Kidney epithelial cell (primary cell): ENCODE measurements at regions not wholly inside any gene's neighbourhood (a gene's known extent, or its start where the extent isn't known, plus 50 kb on each side); places are given as distances from the start of the nearest gene placed in this dataset.

ENCODE experiments used
- DNase-seq: peaks from one replicate; pipeline ENCODE4 v3.0.0-alpha.2; 2010; ENCODE audit warnings: low read depth
- H3K27me3 ChIP-seq: 2 replicates; pipeline ENCODE4 v1.6.0; 2011; ENCODE audit warnings: low read length; ENCODE audit not compliant: control insufficient read depth, insufficient read depth
- H3K36me3 ChIP-seq: 2 replicates; pipeline ENCODE4 v1.5.1; 2011; ENCODE audit warnings: low read length; ENCODE audit not compliant: control insufficient read depth, insufficient read depth
- H3K4me3 ChIP-seq: 2 replicates; pipeline ENCODE4 v1.5.1; 2011; ENCODE audit warnings: low read depth, mild to moderate bottlenecking, control low read depth, low read length
- TF ChIP-seq, protein P1 (sequence below): IDR thresholded peaks from 2 replicates; pipeline ENCODE4 v1.5.1; 2011; ENCODE audit warnings: mild to moderate bottlenecking, moderate library complexity, low read length, control low read depth, inconsistent platforms; ENCODE audit not compliant: insufficient read depth, poor library complexity, severe bottlenecking

DNA sequence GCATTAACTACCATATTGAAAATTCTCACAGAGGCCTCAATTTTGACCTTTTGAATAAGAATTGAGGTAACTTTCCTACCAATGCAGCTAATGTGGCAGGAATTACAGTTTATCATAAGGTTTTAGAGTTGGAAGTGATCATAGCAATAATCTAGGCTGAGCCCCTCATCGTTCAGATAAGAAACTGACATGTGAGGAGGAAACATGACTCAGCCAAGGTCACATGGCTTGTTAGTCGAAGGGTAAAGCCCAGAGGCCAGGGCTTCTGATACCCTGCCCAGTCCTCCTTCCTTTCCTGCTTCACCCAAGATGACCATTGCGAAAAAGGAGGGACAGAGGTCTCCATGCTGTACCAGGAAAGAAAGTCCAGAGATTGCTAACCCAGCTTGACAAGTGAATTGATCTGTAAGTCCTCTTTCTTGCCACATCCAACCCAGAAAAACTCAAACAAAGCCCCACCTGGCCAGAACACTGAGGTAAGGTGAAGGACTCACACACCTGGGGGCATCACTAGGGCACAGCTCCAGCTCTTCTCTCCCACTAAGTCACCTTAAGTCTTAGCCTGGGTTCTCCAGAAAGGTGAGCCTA, 174.8 kb downstream of the EN1 start:
- H3K4me3 ChIP-seq, result no peak overlapping the region
- TF ChIP-seq, protein P1, sequence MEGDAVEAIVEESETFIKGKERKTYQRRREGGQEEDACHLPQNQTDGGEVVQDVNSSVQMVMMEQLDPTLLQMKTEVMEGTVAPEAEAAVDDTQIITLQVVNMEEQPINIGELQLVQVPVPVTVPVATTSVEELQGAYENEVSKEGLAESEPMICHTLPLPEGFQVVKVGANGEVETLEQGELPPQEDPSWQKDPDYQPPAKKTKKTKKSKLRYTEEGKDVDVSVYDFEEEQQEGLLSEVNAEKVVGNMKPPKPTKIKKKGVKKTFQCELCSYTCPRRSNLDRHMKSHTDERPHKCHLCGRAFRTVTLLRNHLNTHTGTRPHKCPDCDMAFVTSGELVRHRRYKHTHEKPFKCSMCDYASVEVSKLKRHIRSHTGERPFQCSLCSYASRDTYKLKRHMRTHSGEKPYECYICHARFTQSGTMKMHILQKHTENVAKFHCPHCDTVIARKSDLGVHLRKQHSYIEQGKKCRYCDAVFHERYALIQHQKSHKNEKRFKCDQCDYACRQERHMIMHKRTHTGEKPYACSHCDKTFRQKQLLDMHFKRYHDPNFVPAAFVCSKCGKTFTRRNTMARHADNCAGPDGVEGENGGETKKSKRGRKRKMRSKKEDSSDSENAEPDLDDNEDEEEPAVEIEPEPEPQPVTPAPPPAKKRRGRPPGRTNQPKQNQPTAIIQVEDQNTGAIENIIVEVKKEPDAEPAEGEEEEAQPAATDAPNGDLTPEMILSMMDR, result no peak
- H3K36me3 ChIP-seq, result no peaks in the 10 kb centered on the region
- no peak for DNase-seq
- H3K27me3 ChIP-seq, result no peaks in the 10 kb centered on the region

DNA sequence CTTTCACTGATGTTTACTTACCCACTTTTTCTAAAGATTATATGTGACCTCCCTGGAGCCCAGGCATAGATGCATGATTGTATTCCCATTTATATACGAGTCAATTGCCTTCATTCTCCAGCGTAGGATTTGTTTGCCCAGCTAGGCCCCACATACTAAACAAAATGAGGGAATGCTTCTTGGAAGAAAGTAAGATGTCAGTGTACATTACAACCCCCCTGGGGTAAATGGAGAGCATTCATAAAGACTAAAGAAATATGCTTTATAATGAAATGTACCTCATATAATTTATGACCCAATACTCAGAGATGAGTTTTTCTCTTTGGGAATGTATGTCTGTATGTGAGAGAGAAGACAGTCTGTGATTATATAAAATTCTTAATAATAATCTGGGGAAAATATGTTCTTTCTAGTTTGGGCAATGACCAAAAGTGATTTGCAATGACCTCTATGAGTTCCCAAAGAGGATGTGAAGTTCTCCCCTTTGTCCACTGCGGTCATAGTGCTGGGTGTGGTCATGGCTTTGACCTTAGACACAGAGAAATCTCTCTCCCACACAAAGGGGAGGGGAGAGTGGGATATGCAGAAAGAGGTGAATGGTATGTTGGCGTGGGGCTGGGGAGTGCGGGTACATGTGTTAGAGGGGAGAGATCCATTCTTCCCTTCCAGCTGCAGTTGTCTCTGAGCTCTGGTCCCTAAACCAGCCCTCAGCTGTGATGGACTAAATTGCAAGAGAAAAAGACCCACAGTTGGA, 175.6 kb downstream of the EN1 start:
- H3K36me3 ChIP-seq, result no peaks in the 10 kb centered on the region
- H3K4me3 ChIP-seq, result no peak overlapping the region
- DNase-seq, result no peak
- no peaks in the 10 kb centered on the region for H3K27me3 ChIP-seq
- TF ChIP-seq, protein P1, result no peak

DNA sequence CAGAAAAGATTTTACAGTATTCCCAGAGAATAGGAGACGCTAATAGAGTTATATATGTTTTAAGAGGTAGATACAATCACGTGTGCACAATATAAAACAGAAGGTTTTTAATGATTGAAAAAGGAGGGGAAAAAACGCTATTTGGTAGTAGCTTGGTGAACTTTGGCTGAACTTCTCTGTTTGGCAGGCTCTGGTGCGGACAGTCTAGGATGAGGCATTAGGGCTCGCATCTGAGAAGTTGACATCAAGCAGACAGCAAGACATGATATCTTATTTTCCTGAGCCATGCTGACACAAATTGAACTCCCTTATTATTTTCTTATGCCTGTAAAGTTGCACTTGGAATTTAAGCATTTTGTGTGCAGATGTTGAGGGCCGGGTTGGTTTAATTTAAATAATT, 176.6 kb downstream of the EN1 start:
- Histone ChIP-seq H3K27me3 (no peaks in the 10 kb centered on the region), H3K4me3 (no peak overlapping the region), H3K36me3 (no peaks in the 10 kb centered on the region)
- TF ChIP-seq, protein P1, result no peak
- no peak for DNase-seq

DNA sequence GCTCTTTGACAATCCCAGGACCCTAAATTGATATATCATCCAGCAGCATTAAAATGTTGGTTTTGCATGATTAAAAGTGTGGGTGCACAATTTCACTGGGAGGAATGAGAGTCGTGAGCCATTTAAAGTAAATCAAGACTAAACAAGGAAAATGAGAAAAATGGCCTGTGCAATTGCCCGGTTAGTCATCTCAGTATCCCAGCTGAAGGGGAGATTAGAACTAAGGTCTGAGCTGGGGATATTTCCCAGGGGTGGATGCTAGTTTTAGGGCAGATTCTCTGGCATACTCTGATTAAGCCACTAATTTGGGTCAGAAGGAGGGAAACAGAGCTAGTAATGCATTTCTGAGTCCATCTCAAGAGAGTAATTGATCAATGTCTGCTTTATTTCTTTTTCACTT, 177.2 kb downstream of the EN1 start:
- no peak overlapping the region for H3K4me3 ChIP-seq
- H3K27me3 ChIP-seq, result no peaks in the 10 kb centered on the region
- H3K36me3 ChIP-seq, result no peaks in the 10 kb centered on the region
- no peak for DNase-seq
- TF ChIP-seq, protein P1, result no peak

DNA sequence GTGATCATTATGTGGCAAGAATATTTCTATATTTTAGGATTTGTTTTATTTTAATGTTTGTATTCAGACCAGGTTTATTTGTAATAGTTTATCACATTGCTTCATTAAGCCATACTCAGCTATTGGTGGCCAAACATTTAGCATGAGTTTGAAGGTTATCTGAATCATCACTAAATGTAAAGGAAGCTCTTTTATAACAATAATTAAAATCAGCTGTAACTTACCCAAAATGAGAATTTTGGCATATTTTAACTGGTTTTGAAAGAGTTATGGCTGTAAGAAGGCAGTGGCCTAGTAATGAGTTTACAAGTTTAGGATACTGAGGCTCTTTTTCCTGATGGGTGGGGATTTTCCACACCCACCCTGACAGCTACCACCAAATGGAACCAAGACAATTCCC, 177.8 kb downstream of the EN1 start:
- TF ChIP-seq, protein P1, result no peak

More for the DNA sequence above, 177.8 kb downstream of the EN1 start:
- Histone ChIP-seq H3K4me3 (no peak overlapping the region), H3K27me3 (no peaks in the 10 kb centered on the region), H3K36me3 (no peaks in the 10 kb centered on the region)
- DNase-seq, result no peak
